ENCODE measurements at regions not wholly inside any gene's neighbourhood (a gene's known extent, or its start where the extent isn't known, plus 50 kb on each side); places are given as distances from the start of the nearest gene placed in this dataset.

DNA sequence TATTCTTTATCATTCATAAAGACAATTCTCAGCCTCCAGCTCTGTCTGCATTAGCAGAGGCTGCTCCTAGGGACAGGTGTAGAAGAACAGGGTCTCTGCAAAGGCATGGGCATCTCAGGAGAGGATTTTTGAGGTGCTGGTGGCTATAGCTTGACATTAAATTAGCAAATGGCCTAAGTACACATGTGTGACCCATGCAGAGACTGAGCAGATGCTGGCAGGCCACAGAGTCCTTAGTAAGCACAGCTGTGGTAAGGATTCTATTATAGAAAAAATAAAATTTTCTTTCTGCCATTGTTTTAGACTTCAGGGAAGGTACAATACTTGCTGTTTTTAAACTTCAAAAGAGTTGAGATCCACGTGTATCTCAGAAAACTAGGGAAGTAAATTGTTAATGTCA is 177.5 kb upstream of the DUSP10 start:
- Histone ChIP-seq H3K9me3 (no peaks in the 10 kb centered on the region), H3K9ac (ENCODE audit: low read depth in 2 of 2, low read length in 2 of 2) (no peak overlapping the region), H3K4me3 (no peak overlapping the region), H3K27me3 (no peaks in the 10 kb centered on the region), H3K27ac (no peak overlapping the region), H3K36me3 (no peaks in the 10 kb centered on the region), H3K4me1 (no peaks in the 10 kb centered on the region)
- intact Hi-C loops (cut with DNase I), result no loop called here
- no peak for TF ChIP-seq CTCF (IDR thresholded peaks at IDR 0.05)
- DNase-seq, result no peak

GRCh38 chr1:221916176-221916575 is 174.3 kb upstream of the DUSP10 start:
- no peak overlapping the region for H3K9ac ChIP-seq (ENCODE audit: low read depth in 2 of 2, low read length in 2 of 2)
- no peak for DNase-seq
- no peaks in the 10 kb centered on the region for H3K9me3 ChIP-seq
- H3K36me3 ChIP-seq, result no peaks in the 10 kb centered on the region
- intact Hi-C loops (cut with DNase I), result no loop called here
- no peak overlapping the region for H3K4me3 ChIP-seq
- H3K4me1 ChIP-seq, result no peaks in the 10 kb centered on the region
- H3K27ac ChIP-seq, result no peak overlapping the region
- TF ChIP-seq CTCF (IDR thresholded peaks at IDR 0.05), result no peak
- no peaks in the 10 kb centered on the region for H3K27me3 ChIP-seq

- Histone ChIP-seq H3K36me3 (no peaks in the 10 kb centered on the region), H3K4me1 (no peaks in the 10 kb centered on the region), H3K9me3 (no peaks in the 10 kb centered on the region), H3K27me3 (no peaks in the 10 kb centered on the region), H3K9ac (ENCODE audit: low read depth in 2 of 2, low read length in 2 of 2) (no peak overlapping the region), H3K4me3 (no peak overlapping the region), H3K27ac (no peak overlapping the region)
- no peak for TF ChIP-seq CTCF (IDR thresholded peaks at IDR 0.05)
- no peak for DNase-seq
- intact Hi-C loops (cut with DNase I), result no loop called here
Measured at GRCh38 chr1:221915764-221916163, 173.9 kb upstream of the DUSP10 start.

GRCh38 chr1:221913351-221913892 is 171.5 kb upstream of the DUSP10 start:
- Histone ChIP-seq H3K27ac (no peak overlapping the region), H3K27me3 (no peaks in the 10 kb centered on the region), H3K9me3 (no peaks in the 10 kb centered on the region), H3K9ac (ENCODE audit: low read depth in 2 of 2, low read length in 2 of 2) (no peak overlapping the region), H3K4me3 (no peak overlapping the region), H3K4me1 (no peaks in the 10 kb centered on the region), H3K36me3 (no peaks in the 10 kb centered on the region)
- DNase-seq, result no peak
- intact Hi-C loops (cut with DNase I), result no loop called here
- no peak for TF ChIP-seq CTCF (IDR thresholded peaks at IDR 0.05)

- Histone ChIP-seq H3K4me3 (no peak overlapping the region), H3K9me3 (no peaks in the 10 kb centered on the region), H3K4me1 (no peaks in the 10 kb centered on the region), H3K27ac (no peak overlapping the region), H3K27me3 (no peaks in the 10 kb centered on the region), H3K36me3 (no peaks in the 10 kb centered on the region), H3K9ac (ENCODE audit: low read depth in 2 of 2, low read length in 2 of 2) (no peak overlapping the region)
- DNase-seq, result no peak
- TF ChIP-seq CTCF (IDR thresholded peaks at IDR 0.05), result no peak
- intact Hi-C loops (cut with DNase I), result no loop called here
Measured at GRCh38 chr1:221912230-221912629, 170.3 kb upstream of the DUSP10 start.

DNA sequence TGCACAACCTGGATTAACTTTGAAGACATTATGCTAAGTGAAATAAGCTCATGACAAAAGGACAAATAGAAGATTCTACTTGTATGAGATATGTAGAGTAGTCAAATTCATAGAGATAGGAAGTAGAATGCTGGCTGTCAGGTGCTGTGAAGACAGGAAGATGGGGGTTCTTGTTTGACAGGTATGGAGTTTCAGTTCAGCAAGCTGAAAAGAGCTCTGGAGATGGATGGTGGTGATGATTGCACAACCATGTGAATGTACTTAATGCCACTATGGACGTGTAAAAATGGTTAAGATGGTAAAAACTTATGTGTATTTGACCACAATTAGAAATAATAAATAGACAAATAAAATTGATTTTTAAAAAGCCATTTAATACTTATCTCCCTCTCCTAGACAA is 169.8 kb upstream of the DUSP10 start:
- Histone ChIP-seq H3K4me3 (no peak overlapping the region), H3K27ac (no peak overlapping the region), H3K9me3 (no peaks in the 10 kb centered on the region), H3K4me1 (no peaks in the 10 kb centered on the region), H3K27me3 (no peaks in the 10 kb centered on the region), H3K9ac (ENCODE audit: low read depth in 2 of 2, low read length in 2 of 2) (no peak overlapping the region), H3K36me3 (no peaks in the 10 kb centered on the region)
- no peak for TF ChIP-seq CTCF (IDR thresholded peaks at IDR 0.05)
- DNase-seq, result no peak
- intact Hi-C loops (cut with DNase I), result no loop called here
